NCI-H748 (cell line): ENCODE measurements at regions not wholly inside any gene's neighbourhood (a gene's known extent, or its start where the extent isn't known, plus 50 kb on each side); places are given as distances from the start of the nearest gene placed in this dataset.

Source experiments
- DNase-seq: peaks from one replicate; lab custom pipeline; 2025; ENCODE audit not compliant: unreplicated experiment; lab: John Stamatoyannopoulos, UW

- no peak for DNase-seq
Observed at GRCh38 chr6:10248378-10248843, 166.5 kb downstream of the TFAP2A start.

GRCh38 chr6:10237298-10238038 is 177.4 kb downstream of the TFAP2A start:
- no peak for DNase-seq

GRCh38 chr6:10235344-10235743 is 179.5 kb downstream of the TFAP2A start:
- DNase-seq = no peak

GRCh38 chr6:10230531-10230930 is 184.3 kb downstream of the TFAP2A start:
- no peak for DNase-seq

GRCh38 chr6:10223841-10224240 is 191.0 kb downstream of the TFAP2A start:
- no peak for DNase-seq

GRCh38 chr6:10221178-10221577 is 193.7 kb downstream of the TFAP2A start:
- no peak for DNase-seq

GRCh38 chr6:10219510-10219909 is 195.4 kb downstream of the TFAP2A start:
- DNase-seq = no peak

GRCh38 chr6:10217111-10217510 is 197.8 kb downstream of the TFAP2A start:
- no peak for DNase-seq

GRCh38 chr6:10215326-10216110 is 199.4 kb downstream of the TFAP2A start:
- no peak for DNase-seq

GRCh38 chr6:10210052-10210451 is 204.8 kb downstream of the TFAP2A start:
- DNase-seq = no peak

GRCh38 chr6:10205892-10206291 is 209.0 kb downstream of the TFAP2A start:
- no peak for DNase-seq

GRCh38 chr6:10205120-10205519 is 209.8 kb downstream of the TFAP2A start:
- DNase-seq = peak; percentile 20

- DNase-seq = no peak
Observed at GRCh38 chr6:10203651-10204050, 211.2 kb downstream of the TFAP2A start.

GRCh38 chr6:10202581-10202980 is 212.3 kb downstream of the TFAP2A start:
- no peak for DNase-seq

GRCh38 chr6:10201606-10202510 is 213.0 kb downstream of the TFAP2A start:
- DNase-seq = no peak

GRCh38 chr6:10196090-10196489 is 218.8 kb downstream of the TFAP2A start:
- no peak for DNase-seq

- no peak for DNase-seq
Observed at GRCh38 chr6:10194816-10195672, 219.8 kb downstream of the TFAP2A start.

GRCh38 chr6:10193321-10193720 is 221.6 kb downstream of the TFAP2A start:
- no peak for DNase-seq

- DNase-seq = no peak
Observed at GRCh38 chr6:10190042-10190441, 224.8 kb downstream of the TFAP2A start.
